HL-60 (cell line): ENCODE measurements at regions not wholly inside any gene's neighbourhood (a gene's known extent, or its start where the extent isn't known, plus 50 kb on each side); places are given as distances from the start of the nearest gene placed in this dataset.

ENCODE experiments used
- CTCF ChIP-seq: IDR thresholded peaks from one replicate; pipeline ENCODE4 v1.5.1; 2011; ENCODE audit warnings: low read length, control low read depth, inconsistent platforms; ENCODE audit not compliant: insufficient read depth
- POLR2AphosphoS5 ChIP-seq: IDR thresholded peaks from 2 replicates; pipeline ENCODE4 v1.6.1; 2012; ENCODE audit warnings: low read depth
- SPI1 ChIP-seq: IDR thresholded peaks from 2 replicates; pipeline ENCODE4 v1.6.1; 2012; ENCODE audit warnings: low read depth, mild to moderate bottlenecking, borderline replicate concordance

- no peak for TF ChIP-seq SPI1
- no peak for TF ChIP-seq CTCF
- no peak for TF ChIP-seq POLR2AphosphoS5
Measured at GRCh38 chr1:218779341-218780100, 394.2 kb upstream of the LYPLAL1 start.
